Lung (tissue), 11 donors: ENCODE measurements at regions not wholly inside any gene's neighbourhood (a gene's known extent, or its start where the extent isn't known, plus 50 kb on each side); places are given as distances from the start of the nearest gene placed in this dataset.

Source experiments
- ATAC-seq: fragments of 200-7000 bp; cut with Tn5 transposase; one replicate; pipeline ENCODE4 v1.9.1; 2020; ENCODE audit warnings: moderate number of reproducible peaks; ENCODE audit not compliant: insufficient read depth, low FRiP score
- DNase-seq, 3 donors: peaks; one replicate each; pipeline ENCODE4 v3.0.0-alpha.2; 2013 to 2017
- H3K27ac ChIP-seq, 2 donors: one replicate each; pipeline ENCODE4 v1.5.1; 2013; ENCODE audit warnings: mild to moderate bottlenecking in 2 of 2, moderate library complexity in 2 of 2, control low read depth in 1 of 2, inconsistent platforms in 1 of 2, low read depth in 1 of 2, low read length in 1 of 2
- H3K27me3 ChIP-seq, 3 donors: one replicate each; pipeline ENCODE4 v1.5.1; 2013; ENCODE audit warnings: low read length in 2 of 3; ENCODE audit not compliant: control insufficient read depth in 3 of 3, insufficient read depth in 3 of 3
- H3K36me3 ChIP-seq, 4 donors: one replicate each; pipeline ENCODE4 v1.5.1; 2013; ENCODE audit warnings: low read length in 4 of 4, mild to moderate bottlenecking in 1 of 4, moderate library complexity in 1 of 4; ENCODE audit not compliant: control insufficient read depth in 4 of 4, insufficient read depth in 4 of 4
- H3K4me1 ChIP-seq, 5 donors: one replicate each; pipeline ENCODE4 v1.5.1; 2013; ENCODE audit warnings: low read length in 5 of 5, mild to moderate bottlenecking in 2 of 5, moderate library complexity in 1 of 5; ENCODE audit not compliant: control insufficient read depth in 5 of 5, insufficient read depth in 5 of 5
- H3K4me3 ChIP-seq: one replicate; pipeline ENCODE4 v1.5.1; 2013; ENCODE audit warnings: mild to moderate bottlenecking, control low read depth, moderate library complexity
- H3K9ac ChIP-seq, 2 donors: one replicate each; pipeline ENCODE4 v1.5.1; 2013; ENCODE audit warnings: low read length in 2 of 2, control low read depth in 1 of 2; ENCODE audit not compliant: insufficient read depth in 1 of 2
- H3K9me3 ChIP-seq, 4 donors: one replicate each; pipeline ENCODE4 v1.5.1; 2013; ENCODE audit warnings: low read length in 3 of 4, mild to moderate bottlenecking in 1 of 4, moderate library complexity in 1 of 4; ENCODE audit not compliant: control insufficient read depth in 4 of 4, insufficient read depth in 3 of 4
- WGBS, 2 donors: extraction: QIAGEN DNeasy Blood & Tissue Kit; methylation state at CpG; one replicate each; pipeline ENCODE4 v1.1.7; 2013; 5-methylcytosine and 5-hydroxymethylcytosine counted together
- TF ChIP-seq, protein P1 (sequence below): IDR thresholded peaks from 2 replicates; pipeline ENCODE4 v1.5.1; 2012; ENCODE audit warnings: mild to moderate bottlenecking; ENCODE audit errors: control extremely low read depth, extremely low read depth
- donor health status: control.
- donor health status: control.
- donor health status: Bipolar disorder and iron deficiency.
- donor health status: healthy.
- donor health status: DM: yes; HTN: yes; CAD: no.

DNA sequence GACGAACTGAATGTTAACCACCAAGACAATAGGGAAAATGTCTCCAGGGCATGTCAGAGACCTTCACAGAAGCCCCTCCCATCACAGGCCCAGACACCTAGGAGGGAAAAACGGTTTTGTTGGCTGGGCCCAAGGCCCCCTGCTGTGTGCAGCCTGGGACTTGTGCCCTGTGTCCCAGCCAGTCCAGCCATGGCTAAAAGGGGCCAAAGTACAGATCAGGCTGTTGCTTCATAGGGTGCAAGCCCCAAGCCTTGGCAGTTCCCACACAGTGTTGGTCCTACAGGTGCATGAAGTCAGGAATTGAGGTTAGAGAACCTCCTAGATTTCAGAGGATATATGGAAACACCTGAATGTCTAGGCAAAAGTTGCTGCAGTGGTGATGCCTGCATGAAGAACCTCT, 428.7 kb downstream of the SUCLA2 start:
- DNase-seq (no peak), ATAC-seq (no peak)
- WGBS, 2 donors: 57 to 65% methylated on average over 2 of the region's 2 CpGs
- Histone ChIP-seq H3K4me3 (no peak overlapping the region), H3K9ac (no peak overlapping the region), H3K27ac (no peak overlapping the region), H3K36me3 (no peaks in the 10 kb centered on the region), H3K27me3 (no peaks in the 10 kb centered on the region), H3K9me3 (peaks cover 0 to 27% (median 9%) of the 10 kb centered on the region in 4 donors), H3K4me1 (no peaks in the 10 kb centered on the region)
- TF ChIP-seq, protein P1, sequence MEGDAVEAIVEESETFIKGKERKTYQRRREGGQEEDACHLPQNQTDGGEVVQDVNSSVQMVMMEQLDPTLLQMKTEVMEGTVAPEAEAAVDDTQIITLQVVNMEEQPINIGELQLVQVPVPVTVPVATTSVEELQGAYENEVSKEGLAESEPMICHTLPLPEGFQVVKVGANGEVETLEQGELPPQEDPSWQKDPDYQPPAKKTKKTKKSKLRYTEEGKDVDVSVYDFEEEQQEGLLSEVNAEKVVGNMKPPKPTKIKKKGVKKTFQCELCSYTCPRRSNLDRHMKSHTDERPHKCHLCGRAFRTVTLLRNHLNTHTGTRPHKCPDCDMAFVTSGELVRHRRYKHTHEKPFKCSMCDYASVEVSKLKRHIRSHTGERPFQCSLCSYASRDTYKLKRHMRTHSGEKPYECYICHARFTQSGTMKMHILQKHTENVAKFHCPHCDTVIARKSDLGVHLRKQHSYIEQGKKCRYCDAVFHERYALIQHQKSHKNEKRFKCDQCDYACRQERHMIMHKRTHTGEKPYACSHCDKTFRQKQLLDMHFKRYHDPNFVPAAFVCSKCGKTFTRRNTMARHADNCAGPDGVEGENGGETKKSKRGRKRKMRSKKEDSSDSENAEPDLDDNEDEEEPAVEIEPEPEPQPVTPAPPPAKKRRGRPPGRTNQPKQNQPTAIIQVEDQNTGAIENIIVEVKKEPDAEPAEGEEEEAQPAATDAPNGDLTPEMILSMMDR: no peak

DNA sequence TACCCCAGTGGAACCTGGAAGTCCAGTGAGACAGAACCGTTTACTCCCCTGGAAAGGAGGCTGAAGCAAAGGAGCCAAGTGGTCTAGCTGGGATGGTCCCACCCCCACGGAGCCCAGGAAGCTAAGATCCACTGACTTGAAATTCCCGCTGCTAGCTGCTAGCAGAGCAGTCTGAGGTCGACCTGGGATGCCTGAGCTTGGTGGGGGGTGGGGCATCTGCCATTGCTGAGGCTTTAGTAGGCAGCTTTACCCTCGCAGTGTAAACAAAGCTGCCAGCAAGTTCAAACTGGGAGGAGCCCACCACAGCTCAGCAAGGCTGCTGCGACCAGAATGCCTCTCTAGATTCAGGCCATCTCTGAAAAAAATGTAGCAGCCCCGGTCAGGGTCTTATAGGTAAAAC, 437.0 kb downstream of the SUCLA2 start:
- WGBS, 2 donors: 40 to 57% methylated on average over 7 of the region's 7 CpGs
- DNase-seq (no peak), ATAC-seq (no peak)
- Histone ChIP-seq H3K27me3 (no peaks in the 10 kb centered on the region), H3K4me1 (no peaks in the 10 kb centered on the region), H3K36me3 (no peaks in the 10 kb centered on the region), H3K9me3 (peaks cover 0 to 5% (median 0%) of the 10 kb centered on the region in 4 donors), H3K27ac (no peak overlapping the region), H3K9ac (no peak overlapping the region), H3K4me3 (no peak overlapping the region)
- TF ChIP-seq, protein P1: no peak

DNA sequence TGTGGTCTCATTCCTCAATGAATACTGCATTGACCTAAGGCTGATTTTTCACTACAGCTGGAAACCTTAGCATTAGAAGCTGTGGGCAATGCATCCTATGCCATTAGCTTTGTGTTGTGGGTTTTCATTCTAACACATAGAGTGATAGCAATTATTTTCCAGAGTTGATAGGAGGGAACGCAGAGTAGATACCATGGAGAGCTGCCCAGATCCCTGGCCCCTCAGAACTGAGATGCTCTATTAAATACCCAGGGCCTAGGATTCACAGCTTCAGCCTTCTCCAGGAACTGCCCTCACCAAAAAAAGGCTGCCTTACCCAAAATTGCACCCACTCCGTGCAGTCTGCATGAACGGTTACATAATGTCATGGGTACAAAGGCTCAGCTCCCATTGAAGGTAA, 444.4 kb downstream of the SUCLA2 start:
- WGBS, 2 donors: 95 to 97% methylated on average over 3 of the region's 3 CpGs
- Histone ChIP-seq H3K4me1 (no peaks in the 10 kb centered on the region), H3K9me3 (no peaks in the 10 kb centered on the region), H3K36me3 (no peaks in the 10 kb centered on the region), H3K9ac (no peak overlapping the region), H3K27me3 (no peaks in the 10 kb centered on the region), H3K27ac (no peak overlapping the region), H3K4me3 (no peak overlapping the region)
- no peak for DNase-seq
- TF ChIP-seq, protein P1: no peak
- ATAC-seq: no peak

DNA sequence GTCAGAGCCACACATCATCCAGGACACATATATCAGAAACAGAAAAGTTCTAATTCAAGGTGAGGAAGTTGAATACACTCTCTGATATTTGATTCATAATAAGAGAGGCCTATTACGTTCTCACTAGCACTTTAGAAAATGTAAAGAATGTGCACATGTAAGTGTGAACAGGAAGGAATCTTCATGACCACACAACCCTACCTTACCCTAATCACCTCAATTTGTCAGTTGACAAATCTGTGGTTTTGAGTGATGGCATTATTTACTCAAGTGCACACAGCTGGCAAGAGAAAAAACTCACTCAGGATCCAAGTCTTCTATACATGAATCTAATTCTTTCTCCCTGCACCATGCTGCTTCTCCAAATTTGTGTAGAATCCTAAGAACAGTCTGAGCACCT, 445.8 kb downstream of the SUCLA2 start:
- H3K9ac ChIP-seq: no peak overlapping the region
- TF ChIP-seq, protein P1: no peak
- no peaks in the 10 kb centered on the region for H3K27me3 ChIP-seq
- H3K36me3 ChIP-seq: no peaks in the 10 kb centered on the region
- H3K27ac ChIP-seq: no peak overlapping the region
- ATAC-seq (no peak), DNase-seq (no peak)
- H3K9me3 ChIP-seq: no peaks in the 10 kb centered on the region
- 33 to 43% methylated on average over 1 of the region's 1 CpG for WGBS, 2 donors
- no peaks in the 10 kb centered on the region for H3K4me1 ChIP-seq
- no peak overlapping the region for H3K4me3 ChIP-seq
